Colon (tissue), 2 donors: ENCODE measurements at regions not wholly inside any gene's neighbourhood (a gene's known extent, or its start where the extent isn't known, plus 50 kb on each side); places are given as distances from the start of the nearest gene placed in this dataset.

ENCODE experiments used
- FAIRE-seq: peaks from 2 replicates; lab custom pipeline; 2012; peaks lifted over from hg19 to GRCh38; lab: Jason Lieb, UNC
- donor health status: control.
- donor health status: control.

DNA sequence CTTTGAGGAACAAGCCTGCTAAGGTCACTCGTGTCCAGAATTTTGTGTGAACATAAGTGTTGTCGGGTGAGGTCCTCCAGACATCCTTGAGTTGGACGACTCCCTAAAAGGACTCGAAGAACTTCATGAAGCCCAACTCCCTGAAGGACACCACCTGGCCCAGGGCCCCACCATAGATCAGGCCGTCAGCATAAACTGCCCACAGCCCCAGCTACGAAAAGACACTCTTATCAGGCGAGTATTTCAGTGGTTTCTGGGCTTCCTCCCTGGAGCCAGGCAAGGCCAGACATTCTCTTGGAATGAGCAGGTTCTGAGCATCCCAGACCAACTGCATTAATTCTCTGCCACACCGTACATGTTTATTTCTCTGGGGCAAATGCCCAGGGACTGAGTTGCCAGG, 170.1 kb downstream of the IGLL1 start:
- FAIRE-seq: no peak

DNA sequence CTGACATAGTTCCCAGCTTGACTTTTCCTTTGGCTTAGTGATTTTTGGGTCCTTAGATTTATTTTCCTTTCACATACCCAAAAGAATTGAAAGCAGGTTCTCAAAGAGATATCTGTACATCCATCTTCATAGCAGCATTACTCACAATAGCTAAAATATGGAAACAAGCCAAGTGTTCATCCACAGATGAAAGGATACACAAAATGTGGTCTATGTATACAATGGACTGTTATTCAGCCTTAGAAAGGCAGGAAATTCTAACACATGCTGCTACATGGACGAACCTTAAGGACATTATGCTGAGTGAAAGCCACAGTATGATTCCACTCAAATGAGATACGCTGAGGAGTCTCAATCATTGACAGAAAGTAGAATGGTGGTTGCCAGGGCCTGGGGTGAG, 171.8 kb downstream of the IGLL1 start:
- FAIRE-seq: no peak

DNA sequence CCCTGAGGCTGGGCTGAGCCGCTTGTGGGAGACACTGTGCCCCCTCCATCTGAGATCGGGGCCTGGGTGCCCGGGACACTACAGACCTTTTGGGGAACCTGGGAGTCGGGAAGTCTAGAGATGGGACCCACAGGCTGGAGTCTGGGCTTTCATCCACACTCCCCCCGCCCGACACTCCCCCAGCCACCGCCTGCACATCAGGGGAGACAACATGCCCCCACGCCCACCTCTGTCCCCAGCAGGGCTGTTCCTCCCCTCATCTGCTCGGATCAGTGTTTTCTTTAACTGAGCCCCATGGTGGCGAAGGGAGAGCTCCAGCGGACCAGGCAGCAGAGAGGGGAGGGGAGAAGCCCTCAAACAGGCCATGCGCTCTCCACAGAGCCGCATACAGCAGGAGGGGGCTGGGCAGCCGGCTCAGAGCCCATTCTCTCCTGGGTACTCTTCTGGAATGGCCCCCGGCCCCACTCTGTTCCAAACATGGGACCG, 174.7 kb downstream of the IGLL1 start:
- no peak for FAIRE-seq

DNA sequence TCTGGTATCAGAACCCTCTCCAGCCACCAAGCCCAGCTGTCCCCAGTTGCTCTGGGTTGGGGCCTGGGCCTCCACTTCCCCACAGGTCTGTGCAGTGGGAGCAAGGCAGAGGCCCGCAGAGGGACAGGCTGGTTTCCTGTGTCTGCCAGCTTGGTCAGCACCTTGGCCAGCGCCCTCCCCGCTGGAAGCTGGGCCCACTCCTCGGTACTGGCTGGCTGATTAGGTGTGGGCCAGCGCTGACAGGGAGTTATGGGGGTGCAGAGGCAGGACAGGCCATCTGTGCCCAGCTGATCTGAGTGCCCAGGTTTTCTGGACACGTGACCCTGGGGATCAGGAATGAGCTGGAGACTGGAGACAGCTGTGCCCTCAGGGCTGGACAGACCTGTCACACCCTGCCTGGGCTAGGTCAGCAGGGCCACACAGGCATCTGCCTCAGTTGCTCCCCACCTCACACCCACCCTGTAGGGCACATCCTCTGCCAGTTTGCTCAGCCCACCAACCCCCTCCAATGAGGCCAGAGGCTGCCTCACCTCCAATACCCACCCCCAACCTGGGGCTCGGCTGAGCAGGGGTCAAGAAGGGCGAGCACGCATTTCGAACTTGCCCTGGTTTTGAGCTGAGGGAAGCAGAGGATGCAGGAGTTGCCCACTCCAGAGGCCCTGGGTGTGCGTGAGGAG, 175.3 kb downstream of the IGLL1 start:
- FAIRE-seq: no peak

DNA sequence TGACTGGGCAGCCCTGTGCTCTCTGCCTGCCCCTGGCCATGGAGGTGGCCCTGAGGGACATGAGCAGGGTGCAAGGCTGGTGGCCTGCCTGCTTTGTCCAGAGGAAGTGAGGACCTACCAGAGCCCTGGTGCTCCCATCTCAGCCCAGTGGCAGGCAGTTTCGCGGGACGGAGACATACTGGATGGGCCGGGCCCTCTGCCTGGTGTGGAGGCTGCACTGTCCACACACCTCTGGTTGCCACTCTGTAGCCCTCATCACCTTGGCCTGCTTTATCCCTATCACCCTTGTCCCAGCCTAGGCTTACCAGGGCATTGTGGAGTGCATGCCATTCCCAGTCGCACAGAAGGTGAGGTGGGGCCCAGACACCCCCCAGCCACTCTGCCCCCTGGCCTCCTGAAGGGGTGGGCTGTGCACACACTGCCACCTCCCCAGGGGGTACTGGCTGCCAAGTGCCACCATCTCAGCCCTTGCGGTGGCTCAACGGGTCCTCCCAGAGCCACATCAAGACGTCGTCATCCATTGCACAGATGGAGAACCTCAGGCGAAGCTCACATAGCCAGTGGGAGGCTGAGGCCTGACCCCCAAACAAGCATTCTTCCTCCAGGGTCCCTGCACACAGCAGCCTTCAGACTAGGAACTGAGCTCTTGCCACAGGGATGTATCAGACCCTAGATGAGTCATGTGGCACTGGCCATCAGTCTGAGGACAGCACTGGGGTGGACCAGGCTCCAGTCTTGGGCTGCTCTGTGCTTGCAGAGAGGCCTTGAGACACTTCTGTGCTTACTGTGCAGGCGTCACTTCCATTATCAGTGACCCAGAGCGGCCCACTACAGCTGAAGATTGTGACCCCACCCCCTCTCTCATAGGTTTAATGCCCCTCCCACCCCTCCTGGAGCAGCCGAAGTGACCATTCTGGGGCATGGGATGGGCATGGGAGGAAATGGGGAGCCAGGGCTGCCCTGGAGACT, 176.1 kb downstream of the IGLL1 start:
- FAIRE-seq: no peak

DNA sequence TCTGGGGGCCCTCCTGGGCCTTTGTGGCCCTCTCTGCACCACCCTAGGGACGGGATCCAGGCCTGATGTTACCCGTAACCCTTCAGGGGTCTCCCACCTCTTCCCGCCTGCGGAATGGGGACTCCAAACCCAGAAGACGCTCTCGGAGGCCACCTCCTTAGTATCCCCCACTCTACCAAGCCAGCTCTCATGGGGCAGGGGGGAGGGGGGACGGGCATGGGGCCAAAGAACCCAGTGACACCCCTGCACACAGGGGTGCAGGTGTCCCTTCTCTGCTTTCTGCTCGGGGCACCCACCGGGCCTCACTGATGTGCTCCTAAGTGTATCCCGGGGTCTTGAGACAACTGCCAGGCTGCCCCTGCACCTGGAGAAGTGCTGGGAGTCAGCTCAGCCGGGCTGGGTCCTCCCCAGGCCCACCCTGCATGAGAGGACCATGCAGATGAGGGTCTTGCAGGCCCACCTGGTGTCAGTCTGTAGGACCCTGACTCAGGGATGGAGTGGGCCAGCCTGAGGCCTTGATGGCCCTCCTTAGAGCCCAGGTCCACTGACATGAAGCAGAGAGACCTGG, 176.9 kb downstream of the IGLL1 start:
- no peak for FAIRE-seq

DNA sequence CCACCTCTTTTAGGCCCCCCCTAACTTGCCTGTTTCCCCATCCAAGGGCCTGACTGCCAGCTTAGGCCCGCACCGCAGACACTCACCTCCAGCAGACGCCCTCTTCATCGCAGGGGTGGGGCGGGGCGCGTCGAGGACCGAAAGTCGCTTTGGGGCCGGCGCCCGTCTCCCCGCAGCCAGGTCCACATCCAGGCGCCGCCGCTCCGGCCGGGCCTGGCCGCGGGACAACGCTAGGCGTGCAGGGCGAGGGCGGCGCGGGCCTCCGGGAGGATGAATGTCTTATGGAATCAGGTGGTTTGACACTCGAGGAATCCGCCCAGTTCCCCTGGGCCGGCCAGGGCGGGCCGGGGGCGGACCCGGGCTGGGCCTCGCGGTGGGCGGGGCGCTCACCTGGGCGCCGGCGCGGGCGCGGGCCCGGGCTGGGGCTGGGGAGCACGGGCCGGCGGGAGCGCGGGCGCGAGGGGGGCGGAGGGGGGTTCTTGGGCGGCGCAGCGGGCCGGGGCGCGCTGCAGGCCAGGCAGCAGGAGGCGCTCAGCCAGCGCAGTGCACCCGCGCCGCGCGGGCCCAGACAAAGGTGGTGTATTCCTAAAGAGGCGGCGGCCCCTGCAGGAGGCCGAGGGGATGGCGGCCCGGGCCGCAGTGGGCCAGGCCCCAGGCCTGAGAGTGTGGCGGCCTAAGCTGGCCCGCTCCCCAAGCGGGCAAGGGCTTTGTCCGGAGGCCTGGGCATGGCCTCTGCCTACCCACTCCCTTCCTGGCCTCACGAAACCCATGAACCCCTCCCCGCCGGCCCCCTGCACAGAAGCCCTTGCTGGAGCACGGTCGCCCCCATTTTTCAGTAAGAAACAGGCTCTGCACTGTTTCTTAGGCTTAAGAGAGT, 177.6 kb downstream of the IGLL1 start:
- FAIRE-seq: no peak

DNA sequence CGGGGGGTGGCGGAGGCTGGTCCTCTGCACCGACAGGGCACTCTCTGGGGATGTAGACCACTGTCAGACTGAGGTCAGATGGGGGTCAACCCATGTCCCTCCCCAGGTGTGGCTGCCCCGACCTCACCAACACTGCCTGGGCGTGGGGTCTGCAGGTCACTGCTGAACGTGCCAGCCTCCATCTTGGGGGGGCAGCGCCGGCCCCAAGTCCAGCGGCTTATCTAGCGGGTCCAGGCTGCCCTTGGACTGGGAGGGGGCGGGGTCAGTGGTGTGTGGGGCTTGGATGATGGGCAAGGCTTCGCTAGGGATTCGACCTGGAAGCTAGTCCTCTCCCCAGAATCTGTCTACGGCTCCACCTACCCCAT, 178.2 kb downstream of the IGLL1 start:
- no peak for FAIRE-seq

DNA sequence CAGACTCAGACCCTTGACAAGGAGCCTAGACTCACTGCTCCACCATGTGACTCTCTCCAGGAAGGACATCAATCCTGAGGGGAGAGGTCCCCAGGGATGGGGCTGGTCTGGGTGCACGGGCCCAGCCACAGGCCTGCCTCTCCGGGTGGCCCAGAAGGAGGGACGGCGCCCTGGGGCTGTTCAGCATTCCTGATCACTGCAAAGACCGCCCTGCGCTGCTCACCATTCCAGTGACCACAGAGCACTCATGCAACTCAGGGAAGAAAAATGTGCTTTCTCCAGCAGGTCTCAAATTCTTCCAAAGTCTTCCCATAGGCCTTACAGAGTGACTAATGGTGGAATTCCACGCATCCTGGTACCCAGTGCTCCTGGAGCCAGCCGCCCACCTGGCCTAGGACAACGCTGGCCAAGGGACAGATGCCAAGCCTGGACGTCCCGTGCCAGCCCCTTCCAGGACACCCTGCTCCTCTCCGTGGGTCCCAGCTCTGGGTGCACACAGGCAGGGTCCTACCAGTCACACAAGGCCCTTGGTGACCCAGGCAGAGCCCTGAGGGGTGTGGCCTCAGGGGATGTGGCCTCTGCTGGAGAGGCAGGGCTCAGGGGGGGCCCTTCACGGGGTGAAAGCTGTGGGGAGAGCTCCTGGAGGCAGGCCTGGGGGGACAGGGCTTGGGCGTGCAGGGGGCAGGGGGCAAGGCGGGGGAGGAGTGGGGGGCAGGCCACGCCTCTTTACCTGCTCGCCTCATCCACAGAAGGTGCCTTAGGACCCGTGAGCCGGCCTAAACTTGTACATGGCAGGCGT, 178.8 kb downstream of the IGLL1 start:
- FAIRE-seq: no peak

DNA sequence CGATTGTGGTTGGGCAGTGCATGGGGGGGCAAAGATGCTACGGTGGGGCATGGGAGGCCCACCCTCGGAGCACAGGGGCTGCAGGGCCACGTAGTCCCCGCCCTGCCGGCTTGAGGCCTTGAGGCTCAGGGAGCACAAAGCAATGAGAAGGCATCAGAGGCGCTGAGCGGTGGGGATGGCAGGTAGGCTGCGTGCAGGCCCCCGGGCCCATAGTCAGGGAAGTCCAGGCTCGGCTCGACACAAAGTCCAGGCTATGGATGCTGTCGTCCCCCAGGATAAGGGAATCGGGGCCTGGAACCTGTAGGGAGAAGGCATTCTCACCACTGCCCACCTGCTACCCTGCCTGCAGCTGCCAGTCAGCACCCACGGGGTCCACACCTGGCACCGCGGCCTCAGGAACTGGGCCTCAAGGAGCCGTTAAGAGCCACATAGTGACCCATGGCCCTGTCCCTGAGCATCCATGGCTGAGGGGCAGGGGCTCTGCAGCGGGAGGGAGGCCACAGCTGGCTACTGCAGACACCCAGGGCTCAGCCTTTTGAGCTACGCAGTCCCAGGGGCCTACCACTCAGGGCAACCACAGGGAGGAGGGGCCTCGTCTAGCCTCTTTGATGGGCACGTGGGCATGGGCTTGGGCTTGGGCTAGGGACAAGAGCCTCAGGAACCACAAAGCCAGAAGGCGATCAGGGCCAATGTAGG, 179.7 kb downstream of the IGLL1 start:
- FAIRE-seq: no peak

DNA sequence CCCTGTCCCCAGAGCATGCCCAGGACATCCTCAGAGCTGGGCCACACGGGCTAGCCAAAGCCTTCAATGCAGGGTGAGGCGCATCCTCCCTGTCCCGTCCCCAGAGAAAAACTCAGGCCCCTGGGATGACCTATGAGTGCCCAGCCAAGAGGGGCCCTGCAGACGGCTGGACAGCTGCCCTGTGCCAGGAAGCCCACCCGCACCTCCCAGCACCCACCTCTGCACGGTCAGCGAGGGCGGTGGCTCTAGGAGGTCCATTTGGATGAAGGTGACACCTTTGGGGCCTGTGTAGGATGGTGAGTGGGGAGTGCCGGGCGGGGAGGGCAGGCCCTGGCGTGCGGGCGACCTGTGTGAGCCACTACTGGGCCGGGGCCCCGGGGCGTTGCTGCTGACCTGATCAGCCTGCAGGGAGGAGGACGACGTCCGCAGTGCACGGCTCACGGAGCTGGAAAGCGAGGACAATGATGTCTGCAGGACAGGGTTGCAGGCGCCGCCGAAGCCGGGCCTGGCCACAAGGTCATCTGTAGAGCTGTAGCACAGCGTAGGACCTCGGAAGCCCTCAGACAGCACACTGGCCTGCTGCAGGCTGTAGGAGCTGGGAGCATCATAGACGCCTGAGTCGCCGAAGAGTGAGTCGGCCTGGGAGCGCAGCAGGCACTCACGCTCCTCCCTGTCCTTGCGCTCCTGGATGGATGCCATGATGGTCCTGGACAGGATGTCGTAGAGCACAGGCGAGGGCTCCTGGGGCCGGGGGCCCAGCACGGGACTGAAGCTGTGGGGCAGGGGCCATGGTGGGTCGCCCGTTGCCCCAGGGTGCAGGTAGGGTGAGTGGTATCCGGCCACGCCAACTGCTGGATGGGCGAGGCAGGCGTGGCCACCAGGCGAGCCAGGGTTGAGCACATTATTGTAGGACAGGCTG, 180.5 kb downstream of the IGLL1 start:
- FAIRE-seq: no peak

DNA sequence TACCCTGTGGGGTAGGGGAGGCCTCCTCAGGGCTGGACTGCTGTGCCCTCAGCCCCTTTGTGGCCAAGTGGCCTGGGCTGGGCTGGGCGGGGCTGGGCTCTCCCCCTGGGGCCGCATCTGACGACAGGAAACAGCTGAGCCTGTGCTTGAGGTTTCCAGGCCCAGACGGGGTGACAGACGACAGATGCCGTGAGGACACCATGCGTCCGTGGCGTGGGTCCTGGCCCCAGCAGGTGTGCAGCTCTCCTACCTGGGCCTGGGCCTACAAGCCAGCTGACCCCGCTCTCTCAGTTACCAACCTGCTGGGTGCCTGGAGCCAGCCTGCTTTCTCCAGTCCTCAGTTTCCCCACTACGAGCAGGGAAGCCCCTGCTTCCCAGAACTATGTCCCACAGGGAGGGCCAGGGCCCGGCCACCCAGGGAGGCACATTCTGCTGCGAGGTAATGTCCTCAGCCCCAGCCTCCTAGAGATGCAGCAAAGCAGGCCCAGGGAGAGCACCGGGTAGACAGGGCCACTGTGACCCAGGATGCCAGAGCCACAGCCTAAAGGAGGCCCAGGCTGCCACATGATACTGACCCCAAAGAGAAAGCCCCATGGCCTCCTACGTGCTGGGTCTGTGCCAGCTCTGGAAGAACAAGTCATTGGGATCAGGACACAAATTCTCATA, 181.3 kb downstream of the IGLL1 start:
- no peak for FAIRE-seq

DNA sequence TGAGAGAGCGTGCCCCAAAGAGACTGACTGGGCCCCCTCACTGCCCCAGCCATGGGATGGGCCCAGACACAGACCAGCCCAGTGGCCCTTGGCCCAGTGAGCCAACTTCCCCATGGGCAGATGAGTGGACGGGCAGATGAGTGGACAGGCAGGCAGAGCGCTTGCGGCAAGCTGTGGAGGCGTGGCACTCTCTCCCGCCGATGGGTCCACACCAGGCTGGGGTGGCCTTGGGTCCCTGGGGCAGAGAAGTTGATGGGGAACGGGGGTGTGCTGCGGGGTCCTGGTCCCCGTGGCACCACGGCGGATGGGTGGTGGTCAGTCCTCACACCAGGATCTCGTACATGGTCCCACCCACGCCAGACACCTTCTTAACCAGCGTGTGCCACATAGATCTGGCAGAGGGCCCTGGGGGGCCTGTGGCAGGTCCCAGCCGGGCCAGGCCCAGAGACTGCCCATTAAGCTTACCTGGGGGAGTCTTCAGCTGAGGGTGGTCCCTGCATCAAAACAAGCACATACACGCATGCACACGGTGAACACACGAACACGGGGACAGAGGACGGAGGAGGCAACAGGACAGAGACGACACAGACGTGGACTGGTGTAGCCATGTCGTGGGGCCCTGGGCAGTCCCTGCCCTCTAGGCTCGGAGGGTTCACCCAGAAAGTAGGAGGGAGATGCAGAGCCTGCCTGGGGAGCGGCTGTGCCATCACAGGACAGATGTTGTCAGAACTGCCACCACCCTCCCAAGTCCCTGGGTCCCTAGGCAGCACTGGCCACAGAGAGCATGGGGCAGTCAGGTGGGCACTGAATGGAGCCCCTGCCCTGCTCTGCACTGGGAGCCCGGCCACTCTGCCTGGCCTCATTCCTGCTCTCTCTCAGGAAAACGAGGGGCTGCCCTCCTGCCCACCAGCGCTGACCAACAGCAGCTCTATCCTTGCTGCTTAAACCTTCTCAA, 182.2 kb downstream of the IGLL1 start:
- no peak for FAIRE-seq

DNA sequence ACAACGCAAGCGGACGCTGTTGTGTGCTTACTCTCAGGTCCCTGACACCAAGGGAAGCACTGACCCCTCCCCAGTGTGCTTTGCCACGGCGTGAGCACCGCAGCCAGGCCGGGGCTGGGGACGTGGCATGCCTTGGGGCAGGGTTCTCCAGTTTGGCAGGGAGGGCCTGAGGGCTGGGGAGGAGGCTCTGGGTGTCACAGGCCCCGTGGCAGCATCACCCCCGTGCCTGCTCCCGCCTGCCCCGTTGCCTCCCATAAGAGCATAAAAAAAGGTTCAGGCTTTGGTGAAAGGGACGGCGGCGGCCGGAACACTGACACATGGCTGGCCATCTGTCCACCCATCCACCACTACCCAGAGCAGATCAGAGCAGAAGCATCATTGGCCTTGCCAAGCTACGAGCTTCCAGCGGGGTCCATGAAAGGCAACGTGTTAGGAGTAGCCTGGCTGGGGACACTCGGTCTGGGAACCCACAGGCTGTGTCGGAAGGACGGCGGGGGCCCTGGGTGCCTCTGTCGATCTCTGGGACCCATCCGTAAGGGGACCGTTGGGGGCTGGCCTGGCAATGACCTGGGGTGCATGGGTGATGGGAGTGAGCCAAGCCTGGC, 183.0 kb downstream of the IGLL1 start:
- FAIRE-seq: no peak

DNA sequence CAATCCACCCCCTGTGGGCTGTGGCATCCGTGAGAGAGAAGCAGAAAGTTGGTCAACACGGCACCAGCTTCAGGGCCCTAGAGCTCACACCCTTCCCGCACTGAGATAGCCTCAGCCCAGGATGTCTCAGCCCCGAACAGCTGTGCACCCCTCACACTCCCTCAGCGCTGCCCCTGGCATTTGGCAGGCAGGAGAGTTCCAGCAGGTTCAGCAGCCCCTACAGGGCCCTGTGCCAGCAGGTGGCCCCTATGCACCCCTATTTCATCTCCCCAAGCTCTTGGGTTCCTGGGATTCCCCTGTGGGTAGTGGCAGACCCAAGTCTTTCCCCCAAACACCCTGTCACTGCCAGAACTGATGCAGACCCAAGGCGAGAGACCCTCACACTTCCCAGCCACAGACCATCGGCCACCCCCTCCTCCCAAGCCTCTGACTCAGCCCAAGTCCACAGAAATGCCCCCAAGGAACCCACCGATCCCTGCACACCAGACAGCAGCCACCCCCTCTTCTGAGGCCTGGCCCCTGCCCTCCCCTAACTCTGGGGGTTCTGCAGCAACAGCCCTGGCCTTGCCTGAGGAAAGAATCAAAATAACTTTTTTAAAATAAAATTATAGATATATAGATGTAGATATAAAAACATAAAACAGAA, 183.6 kb downstream of the IGLL1 start:
- FAIRE-seq: no peak

DNA sequence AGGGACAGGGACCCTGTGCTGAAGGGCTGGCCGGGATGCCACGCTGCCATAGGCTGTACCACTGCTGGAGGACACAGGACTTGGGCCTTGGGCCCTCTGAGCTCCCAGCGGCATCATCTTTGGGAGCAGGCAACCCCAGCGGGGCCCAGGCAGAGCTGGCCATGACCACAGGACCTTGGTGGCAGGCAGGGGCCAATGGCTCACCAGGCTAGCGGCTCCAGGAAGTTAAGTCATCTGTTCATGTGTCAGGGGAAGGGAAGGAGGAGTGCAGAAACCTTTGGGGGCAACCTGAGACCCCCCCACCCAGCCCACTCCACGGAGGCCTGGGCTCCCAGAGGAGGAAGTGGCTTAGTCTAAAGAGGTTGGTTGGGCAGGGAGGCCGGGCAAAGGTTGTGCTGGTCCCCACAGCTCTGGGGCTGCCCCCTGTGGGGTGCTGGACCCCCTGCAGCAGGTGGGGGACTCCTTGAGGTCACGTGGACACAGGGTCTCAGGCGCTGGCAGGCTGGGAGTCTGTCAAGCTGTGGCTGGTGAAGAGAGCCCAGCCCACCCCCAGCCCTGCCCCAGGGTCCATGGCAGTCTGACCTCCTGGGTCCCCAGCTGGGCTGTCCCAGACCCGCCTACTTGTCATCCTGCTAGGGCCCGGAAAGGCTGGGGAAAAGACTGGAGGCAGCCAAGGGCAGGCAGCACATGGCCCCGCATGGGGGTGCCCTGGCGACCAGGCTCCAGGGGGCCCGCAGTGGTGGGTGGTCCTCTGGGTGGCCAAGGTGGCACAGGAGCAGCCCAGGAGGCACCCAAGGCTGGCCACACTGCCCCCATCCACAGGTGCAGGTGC, 184.3 kb downstream of the IGLL1 start:
- FAIRE-seq: no peak
